HUES64 (cell line): ENCODE measurements at regions not wholly inside any gene's neighbourhood (a gene's known extent, or its start where the extent isn't known, plus 50 kb on each side); places are given as distances from the start of the nearest gene placed in this dataset.
"Not testable (repeated sequence)": the region's sequence is repeated elsewhere in the genome, so short reads cannot be mapped to it uniquely, and the experiment has no call there.

Experiments used
- H3K27ac ChIP-seq: 2 replicates; pipeline ENCODE4 v1.7.0; 2013; ENCODE audit warnings: low read depth, low read length, inconsistent platforms
- H3K27me3 ChIP-seq: 2 replicates; pipeline ENCODE4 v1.6.1; 2013; ENCODE audit warnings: mild to moderate bottlenecking, low read length; ENCODE audit not compliant: insufficient read depth
- H3K36me3 ChIP-seq: 2 replicates; pipeline ENCODE4 v1.6.1; 2013; ENCODE audit warnings: mild to moderate bottlenecking, low read length; ENCODE audit not compliant: insufficient read depth
- H3K4me1 ChIP-seq: 2 replicates; pipeline ENCODE4 v1.6.1; 2013; ENCODE audit warnings: mild to moderate bottlenecking, low read length, moderate library complexity; ENCODE audit not compliant: insufficient read depth
- H3K4me3 ChIP-seq: 2 replicates; pipeline ENCODE4 v1.5.1; 2013; ENCODE audit warnings: mild to moderate bottlenecking, low read length, moderate library complexity
- H3K9ac ChIP-seq: 2 replicates; pipeline ENCODE4 v1.6.1; 2013; ENCODE audit warnings: mild to moderate bottlenecking, low read depth, low read length
- H3K9me3 ChIP-seq: 2 replicates; pipeline ENCODE4 v1.6.1; 2013; ENCODE audit warnings: low read depth, low read length; ENCODE audit not compliant: insufficient read depth
- WGBS: fragments of 150-250, 120-280 bp; methylation state at CpG from one replicate; pipeline ENCODE4 v1.1.7; 2013; ENCODE audit warnings: missing lambda C conversion rate; 5-methylcytosine and 5-hydroxymethylcytosine counted together

GRCh38 chr7:96770758-96771157 is 61.1 kb upstream of the SEM1 start:
- 92% methylated on average over 5 of the region's 5 CpGs for WGBS
- Histone ChIP-seq H3K9me3 (no peaks in the 10 kb centered on the region), H3K9ac (no peak overlapping the region), H3K4me3 (no peak overlapping the region), H3K4me1 (no peaks in the 10 kb centered on the region), H3K36me3 (no peaks in the 10 kb centered on the region), H3K27me3 (no peaks in the 10 kb centered on the region), H3K27ac (no peak overlapping the region)

GRCh38 chr7:96772139-96772694 is 62.6 kb upstream of the SEM1 start:
- Histone ChIP-seq H3K27ac (no peak overlapping the region), H3K4me1 (no peaks in the 10 kb centered on the region), H3K27me3 (no peaks in the 10 kb centered on the region), H3K36me3 (no peaks in the 10 kb centered on the region), H3K9me3 (no peaks in the 10 kb centered on the region), H3K4me3 (no peak overlapping the region), H3K9ac (no peak overlapping the region)
- WGBS: 89% methylated on average over 5 of the region's 6 CpGs

- H3K27me3 ChIP-seq: no peaks in the 10 kb centered on the region
- 100% methylated on average over 1 of the region's 1 CpG for WGBS
- no peaks in the 10 kb centered on the region for H3K9me3 ChIP-seq
- no peak overlapping the region for H3K9ac ChIP-seq
- H3K4me3 ChIP-seq: no peak overlapping the region
- H3K36me3 ChIP-seq: no peaks in the 10 kb centered on the region
- H3K4me1 ChIP-seq: no peaks in the 10 kb centered on the region
- no peak overlapping the region for H3K27ac ChIP-seq
These were observed 63.8 kb upstream of the SEM1 start for GRCh38 chr7:96773483-96773882.

GRCh38 chr7:96774358-96774757 is 64.7 kb upstream of the SEM1 start:
- Histone ChIP-seq H3K9ac (no peak overlapping the region), H3K4me1 (no peaks in the 10 kb centered on the region), H3K4me3 (no peak overlapping the region), H3K27me3 (no peaks in the 10 kb centered on the region), H3K9me3 (no peaks in the 10 kb centered on the region), H3K36me3 (no peaks in the 10 kb centered on the region), H3K27ac (no peak overlapping the region)
- 91% methylated on average over 3 of the region's 3 CpGs for WGBS

- Histone ChIP-seq H3K9me3 (no peaks in the 10 kb centered on the region), H3K4me1 (no peaks in the 10 kb centered on the region), H3K36me3 (no peaks in the 10 kb centered on the region), H3K9ac (no peak overlapping the region), H3K4me3 (no peak overlapping the region), H3K27ac (no peak overlapping the region), H3K27me3 (no peaks in the 10 kb centered on the region)
- 96% methylated on average over 8 of the region's 8 CpGs for WGBS
These were observed 65.4 kb upstream of the SEM1 start for GRCh38 chr7:96775046-96775445.

- 75% methylated on average over 3 of the region's 3 CpGs for WGBS
- H3K36me3 ChIP-seq: no peaks in the 10 kb centered on the region
- H3K27ac ChIP-seq: no peak overlapping the region
- no peak overlapping the region for H3K4me3 ChIP-seq
- no peak overlapping the region for H3K9ac ChIP-seq
- H3K4me1 ChIP-seq: no peaks in the 10 kb centered on the region
- no peaks in the 10 kb centered on the region for H3K9me3 ChIP-seq
- H3K27me3 ChIP-seq: no peaks in the 10 kb centered on the region
These were observed 68.6 kb upstream of the SEM1 start for GRCh38 chr7:96778263-96778662.

- Histone ChIP-seq H3K4me3 (no peak overlapping the region), H3K9me3 (no peaks in the 10 kb centered on the region), H3K4me1 (peaks cover 16% of the 10 kb centered on the region), H3K27me3 (no peaks in the 10 kb centered on the region), H3K9ac (no peak overlapping the region), H3K27ac (no peak overlapping the region), H3K36me3 (no peaks in the 10 kb centered on the region)
These were observed 72.3 kb upstream of the SEM1 start for GRCh38 chr7:96781919-96782318.

GRCh38 chr7:96782686-96783298 is 73.1 kb upstream of the SEM1 start:
- not testable (repeated sequence) for H3K27ac ChIP-seq, H3K4me3 ChIP-seq, H3K9ac ChIP-seq, H3K27me3 ChIP-seq, H3K9me3 ChIP-seq, H3K36me3 ChIP-seq
- 82% methylated on average over 6 of the region's 7 CpGs for WGBS
- peaks cover 25% of the 10 kb centered on the region for H3K4me1 ChIP-seq

GRCh38 chr7:96784597-96784996 is 75.0 kb upstream of the SEM1 start:
- no CpG with 5 or more reads among the region's 1 CpG for WGBS
- H3K9ac ChIP-seq: no peak overlapping the region
- peaks cover 30% of the 10 kb centered on the region for H3K4me1 ChIP-seq
- H3K27ac ChIP-seq: no peak overlapping the region
- no peak overlapping the region for H3K4me3 ChIP-seq
- no peaks in the 10 kb centered on the region for H3K9me3 ChIP-seq
- no peaks in the 10 kb centered on the region for H3K27me3 ChIP-seq
- no peaks in the 10 kb centered on the region for H3K36me3 ChIP-seq

GRCh38 chr7:96786261-96786997 is 76.8 kb upstream of the SEM1 start:
- H3K36me3 ChIP-seq: no peaks in the 10 kb centered on the region
- 0 out of 2 replicates have a peak overlapping the region, but pooled peaks have one; percentile 26 for H3K9ac ChIP-seq
- H3K9me3 ChIP-seq: no peaks in the 10 kb centered on the region
- peak overlapping the region; percentile 67; the same call in 1 of the 2 replicates for H3K27ac ChIP-seq
- no peak overlapping the region for H3K4me3 ChIP-seq
- H3K27me3 ChIP-seq: no peaks in the 10 kb centered on the region
- 59% methylated on average over 15 of the region's 15 CpGs for WGBS
- peaks cover 30% of the 10 kb centered on the region for H3K4me1 ChIP-seq

- H3K9ac ChIP-seq: no peak overlapping the region
- H3K27ac ChIP-seq: peak overlapping the region; percentile 67; the same call in 1 of the 2 replicates
- H3K27me3 ChIP-seq: no peaks in the 10 kb centered on the region
- H3K9me3 ChIP-seq: no peaks in the 10 kb centered on the region
- H3K36me3 ChIP-seq: no peaks in the 10 kb centered on the region
- peaks cover 30% of the 10 kb centered on the region for H3K4me1 ChIP-seq
- H3K4me3 ChIP-seq: no peak overlapping the region
These were observed 77.4 kb upstream of the SEM1 start for GRCh38 chr7:96786998-96787395.
